Brain microvascular endothelial cell (primary cell): ENCODE measurements at regions not wholly inside any gene's neighbourhood (a gene's known extent, or its start where the extent isn't known, plus 50 kb on each side); places are given as distances from the start of the nearest gene placed in this dataset.

Source experiments
- DNase-seq: peaks from one replicate; pipeline ENCODE4 v3.0.0-alpha.2; 2020
- H3K27ac ChIP-seq: fragments of 250-450 bp; sonication (Bioruptor Pico); 2 replicates; pipeline ENCODE4 v1.5.1; 2020; ENCODE audit warnings: mild to moderate bottlenecking, moderate library complexity
- H3K27me3 ChIP-seq: fragments of 250-450 bp; sonication (Bioruptor Pico); replicated peaks from 2 replicates; pipeline ENCODE4 v1.5.1; 2020; ENCODE audit warnings: mild to moderate bottlenecking
- H3K36me3 ChIP-seq: fragments of 250-450 bp; sonication (Bioruptor Pico); replicated peaks from 2 replicates; pipeline ENCODE4 v1.5.1; 2020; ENCODE audit warnings: mild to moderate bottlenecking
- H3K4me3 ChIP-seq: 2 replicates; pipeline ENCODE4 v1.5.1; 2011; ENCODE audit warnings: low read depth, mild to moderate bottlenecking, control low read depth, low read length, moderate library complexity
- CTCF ChIP-seq: IDR thresholded peaks from 2 replicates; pipeline ENCODE4 v1.5.1; 2011; ENCODE audit warnings: low read depth, mild to moderate bottlenecking, moderate library complexity, low read length, control low read depth, inconsistent platforms; ENCODE audit errors: missing control alignments
- in situ Hi-C: cut with HindIII; loops from 2 replicates; pipeline ENCODE4 v1.10.0; 2017; ENCODE audit warnings: low sequenced_read_pairs, low pct_ligation_motif_present

- no peak for DNase-seq
- Histone ChIP-seq H3K4me3 (no peak overlapping the region), H3K27ac (no peak overlapping the region), H3K36me3 (no peaks in the 10 kb centered on the region), H3K27me3 (no peaks in the 10 kb centered on the region)
- TF ChIP-seq CTCF, result no peak
- in situ Hi-C loops, result no loop called here
Observed at GRCh38 chr10:124165827-124166226, 72.4 kb upstream of the CHST15 start.

DNA sequence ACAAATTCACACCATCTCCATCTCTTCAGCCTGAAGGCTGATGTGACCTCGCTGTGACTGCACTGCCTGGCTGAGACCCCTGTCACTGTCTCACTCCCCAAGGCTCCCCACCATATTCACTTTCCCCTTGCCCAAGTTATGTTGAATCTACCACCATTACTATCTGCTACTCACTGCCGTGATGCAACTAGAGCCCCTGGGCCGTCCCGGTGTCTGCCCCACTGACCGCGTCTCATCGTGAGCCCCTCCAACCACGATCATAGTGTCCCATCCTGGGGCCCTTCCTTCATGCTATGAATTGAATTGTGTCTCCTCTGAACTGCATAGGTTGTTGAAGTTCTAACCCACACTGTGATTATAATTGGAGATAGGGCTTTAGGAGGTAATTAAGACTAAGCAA, 71.9 kb upstream of the CHST15 start:
- in situ Hi-C loops, result no loop called here
- TF ChIP-seq CTCF, result no peak
- Histone ChIP-seq H3K27me3 (no peaks in the 10 kb centered on the region), H3K36me3 (no peaks in the 10 kb centered on the region), H3K27ac (no peak overlapping the region), H3K4me3 (no peak overlapping the region)
- DNase-seq, result no peak

- Histone ChIP-seq H3K27me3 (no peaks in the 10 kb centered on the region), H3K27ac (no peak overlapping the region), H3K4me3 (no peak overlapping the region), H3K36me3 (no peaks in the 10 kb centered on the region)
- TF ChIP-seq CTCF, result no peak
- DNase-seq, result no peak
- in situ Hi-C loops, result no loop called here
Observed at GRCh38 chr10:124164264-124164663, 70.9 kb upstream of the CHST15 start.

- no peaks in the 10 kb centered on the region for H3K27me3 ChIP-seq
- H3K36me3 ChIP-seq, result no peaks in the 10 kb centered on the region
- no peak overlapping the region for H3K27ac ChIP-seq
- DNase-seq, result no peak
- no peak overlapping the region for H3K4me3 ChIP-seq
- in situ Hi-C loops, result no loop called here
- TF ChIP-seq CTCF, result no peak
Observed at GRCh38 chr10:124162774-124163354, 69.5 kb upstream of the CHST15 start.

- no peak for TF ChIP-seq CTCF
- in situ Hi-C loops, result no loop called here
- Histone ChIP-seq H3K4me3 (no peak overlapping the region), H3K27me3 (no peaks in the 10 kb centered on the region), H3K27ac (no peak overlapping the region), H3K36me3 (no peaks in the 10 kb centered on the region)
- no peak for DNase-seq
Observed at GRCh38 chr10:124162136-124162535, 68.7 kb upstream of the CHST15 start.

DNA sequence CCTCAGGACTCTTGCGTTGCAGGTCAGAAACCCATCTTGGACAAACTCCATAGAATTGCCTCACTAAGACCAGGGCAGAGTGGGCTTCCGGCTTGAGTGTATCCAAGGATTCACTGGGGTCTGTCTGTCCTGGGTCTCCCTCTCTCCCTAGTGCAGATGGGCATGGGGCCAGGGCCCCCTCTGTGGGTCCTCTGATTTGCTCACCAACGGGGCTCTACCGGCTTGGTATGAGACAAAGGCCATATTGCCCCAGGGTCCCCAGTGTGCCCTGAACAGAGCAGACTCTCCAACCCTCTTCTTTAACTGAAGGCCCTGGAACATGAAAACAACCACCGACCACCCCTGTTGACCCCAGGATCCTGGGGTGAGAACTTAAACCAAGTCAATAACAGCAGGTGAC, 68.2 kb upstream of the CHST15 start:
- H3K27me3 ChIP-seq, result no peaks in the 10 kb centered on the region
- DNase-seq, result no peak
- in situ Hi-C loops, result no loop called here
- no peak overlapping the region for H3K27ac ChIP-seq
- no peak overlapping the region for H3K4me3 ChIP-seq
- H3K36me3 ChIP-seq, result no peaks in the 10 kb centered on the region
- TF ChIP-seq CTCF, result no peak
